Stimulated activated naive CD4-positive, alpha-beta T cell (primary cell): ENCODE measurements at regions not wholly inside any gene's neighbourhood (a gene's known extent, or its start where the extent isn't known, plus 50 kb on each side); places are given as distances from the start of the nearest gene placed in this dataset.
"Not testable (repeated sequence)": the region's sequence is repeated elsewhere in the genome, so short reads cannot be mapped to it uniquely, and the experiment has no call there.

ENCODE experiments used
- DNase-seq, 6 experiments: peaks; one replicate each; lab custom pipeline; 2025; lab: John Stamatoyannopoulos, UW

GRCh38 chr3:167106456-167106855, 273.6 kb downstream of the ZBBX start:
- no peak for DNase-seq

GRCh38 chr3:167102071-167102470, 278.0 kb downstream of the ZBBX start:
- DNase-seq = no peak

GRCh38 chr3:167100651-167101050, 279.4 kb downstream of the ZBBX start:
- DNase-seq = no peak

- DNase-seq = no peak
These were observed 279.9 kb downstream of the ZBBX start for GRCh38 chr3:167100200-167100599.

- DNase-seq = no peak
These were observed 284.1 kb downstream of the ZBBX start for GRCh38 chr3:167095976-167096375.

GRCh38 chr3:167094632-167095031, 285.5 kb downstream of the ZBBX start:
- no peak for DNase-seq

DNA sequence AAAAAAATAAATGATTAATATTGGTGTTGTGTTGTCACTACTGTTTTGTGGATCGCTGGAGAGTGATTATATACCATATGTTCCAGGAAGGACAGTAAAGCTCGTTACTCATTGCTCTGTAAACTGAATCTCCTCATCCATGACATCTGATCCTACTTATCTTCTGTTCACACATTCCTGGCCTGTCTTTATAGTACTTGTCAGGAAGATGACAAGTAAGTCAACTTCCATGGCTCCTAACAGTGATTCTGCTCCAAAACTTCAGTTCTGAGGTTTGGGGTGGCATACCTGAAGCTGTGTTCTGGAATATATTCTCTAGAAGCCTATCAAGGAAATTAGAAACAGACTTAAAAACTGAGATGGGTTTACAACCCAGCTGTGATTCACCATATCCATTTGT, 288.9 kb downstream of the ZBBX start:
- DNase-seq = no peak

DNA sequence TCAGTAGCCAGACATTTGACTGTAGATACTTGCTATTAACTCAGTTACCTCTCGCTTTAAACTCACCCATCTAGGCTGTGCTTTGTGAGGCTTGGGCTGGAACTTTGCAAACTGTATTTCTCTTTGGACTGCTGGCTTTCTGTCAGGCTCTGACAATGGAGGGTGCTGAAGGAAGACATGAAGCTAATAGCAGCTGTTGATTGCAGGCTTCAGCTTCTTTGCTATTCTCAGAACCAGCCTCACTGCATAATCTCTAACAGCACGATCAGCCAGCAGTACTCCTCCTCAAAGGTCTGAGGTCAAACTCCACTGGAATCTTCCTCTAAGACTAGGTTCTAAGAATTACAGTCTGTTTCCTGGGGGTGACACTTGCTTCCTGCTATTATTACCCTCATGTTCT, 295.6 kb downstream of the ZBBX start:
- DNase-seq = no peak

GRCh38 chr3:167078070-167078622, 302.0 kb downstream of the ZBBX start:
- no peak for DNase-seq

DNA sequence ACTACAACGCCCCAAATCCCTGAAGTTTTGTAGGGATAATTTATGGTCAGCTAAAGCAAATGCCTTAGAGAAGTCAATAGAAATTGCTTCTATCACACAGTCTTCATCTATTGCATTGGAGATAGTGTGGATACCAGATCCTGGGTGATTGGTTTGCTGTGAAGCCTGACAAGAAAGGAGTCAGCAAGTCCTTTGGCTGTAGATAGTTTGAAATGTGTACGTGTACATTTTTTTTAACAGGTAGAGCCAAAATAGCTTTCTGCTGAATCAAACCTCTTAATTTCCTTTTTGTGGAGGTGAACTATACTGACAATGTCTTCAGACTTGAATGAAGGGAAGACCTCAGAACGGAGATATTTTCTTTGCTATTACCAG, 312.3 kb downstream of the ZBBX start:
- no peak for DNase-seq

- no peak for DNase-seq
These were observed 312.9 kb downstream of the ZBBX start for GRCh38 chr3:167066977-167067786.

- no peak for DNase-seq
These were observed 322.5 kb downstream of the ZBBX start for GRCh38 chr3:167057581-167057980.

GRCh38 chr3:167054926-167055325, 325.2 kb downstream of the ZBBX start:
- DNase-seq = no peak

- no peak for DNase-seq
These were observed 328.7 kb downstream of the ZBBX start for GRCh38 chr3:167051421-167051820.

- no peak for DNase-seq
These were observed 346.2 kb downstream of the ZBBX start for GRCh38 chr3:167033866-167034265.

DNA sequence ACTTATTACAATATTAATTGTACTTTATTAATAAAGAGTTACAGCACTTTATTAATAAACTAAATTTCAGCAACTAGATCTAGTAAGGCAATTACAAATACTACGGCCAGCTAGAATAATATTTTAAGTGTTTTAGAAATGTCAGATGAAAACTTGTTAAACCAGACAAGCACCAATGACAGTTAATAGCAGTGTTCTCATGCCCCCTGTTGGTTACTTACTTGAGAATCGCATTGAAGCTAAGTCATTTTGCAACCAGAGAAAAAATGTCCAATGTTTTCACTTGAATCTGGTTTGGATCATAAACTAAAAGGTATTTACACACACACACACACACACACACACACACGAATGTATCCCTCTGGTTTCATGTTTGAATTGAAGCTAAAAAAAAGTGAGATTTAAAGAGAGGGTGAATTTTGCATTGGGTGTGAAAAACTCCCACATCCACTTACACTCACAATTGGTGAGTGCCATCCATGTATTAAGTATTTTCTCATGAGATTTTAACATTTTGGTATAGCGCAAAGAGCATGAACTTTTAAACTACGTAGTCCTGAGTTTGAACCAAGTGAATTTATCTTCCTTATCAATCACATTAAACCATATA, 347.7 kb downstream of the ZBBX start:
- DNase-seq = no peak

GRCh38 chr3:167031364-167032049, 348.6 kb downstream of the ZBBX start:
- no peak for DNase-seq

GRCh38 chr3:167030082-167030725, 349.9 kb downstream of the ZBBX start:
- DNase-seq = no peak

DNA sequence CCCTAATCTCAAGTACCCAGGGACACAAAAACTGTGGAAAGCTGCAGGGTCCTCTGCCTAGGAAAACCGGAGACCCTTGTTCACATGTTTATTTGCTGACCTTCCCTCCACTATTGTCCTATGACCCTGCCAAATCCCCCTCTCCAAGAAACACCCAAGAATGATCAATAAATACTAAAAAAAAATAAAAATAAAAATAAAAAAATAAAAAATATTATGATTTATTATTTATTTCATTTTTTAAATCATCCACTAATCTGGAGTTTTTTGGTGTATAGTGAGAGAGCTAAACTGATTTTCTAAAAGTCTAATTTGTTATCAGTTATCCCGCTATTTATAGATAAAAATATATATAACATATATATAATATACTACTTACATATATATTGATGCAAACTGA, 360.6 kb downstream of the ZBBX start:
- DNase-seq = not testable (repeated sequence)

DNA sequence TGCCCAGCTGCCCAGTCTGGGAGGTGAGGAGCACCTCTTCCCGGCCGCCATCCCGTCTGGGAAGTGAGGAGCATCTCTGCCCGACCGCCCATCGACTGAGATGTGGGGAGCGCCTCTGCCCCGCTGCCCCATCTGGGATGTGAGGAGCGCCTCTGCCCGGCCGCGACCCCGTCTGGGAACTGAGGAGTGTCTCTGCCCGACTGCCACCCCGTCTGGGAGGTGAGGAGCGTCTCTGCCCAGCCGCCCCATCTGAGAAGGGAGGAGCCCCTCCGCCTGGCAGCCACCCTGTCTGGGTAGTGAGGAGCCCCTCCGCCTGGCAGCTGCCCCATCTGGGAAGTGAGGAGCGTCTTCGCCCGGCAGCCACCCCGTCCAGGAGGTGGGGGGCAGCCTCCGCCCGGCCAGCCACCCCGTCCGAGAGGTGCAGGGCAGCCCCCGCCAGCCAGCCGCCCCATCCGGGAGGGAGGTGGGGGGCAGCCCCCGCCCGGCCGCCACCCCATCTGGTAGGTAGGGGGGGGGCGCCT, 361.4 kb downstream of the ZBBX start:
- not testable (repeated sequence) for DNase-seq

DNA sequence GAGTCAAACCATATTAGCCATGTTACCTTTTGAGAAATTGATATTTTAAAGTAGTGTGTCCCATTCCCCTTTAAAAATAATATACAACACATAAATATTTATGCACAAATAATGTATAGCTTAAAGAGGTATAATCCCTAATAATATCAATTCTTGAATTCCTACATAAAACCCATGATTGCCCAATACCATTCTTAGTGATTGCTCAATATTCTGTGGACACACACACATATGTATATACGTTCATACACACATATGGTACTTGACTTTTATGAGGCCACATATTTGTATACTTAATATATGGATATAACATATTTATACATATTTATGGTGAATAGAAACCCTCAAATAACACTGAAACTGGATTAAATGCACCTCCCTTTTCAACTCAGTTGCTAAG, 367.4 kb downstream of the ZBBX start:
- DNase-seq = no peak

DNA sequence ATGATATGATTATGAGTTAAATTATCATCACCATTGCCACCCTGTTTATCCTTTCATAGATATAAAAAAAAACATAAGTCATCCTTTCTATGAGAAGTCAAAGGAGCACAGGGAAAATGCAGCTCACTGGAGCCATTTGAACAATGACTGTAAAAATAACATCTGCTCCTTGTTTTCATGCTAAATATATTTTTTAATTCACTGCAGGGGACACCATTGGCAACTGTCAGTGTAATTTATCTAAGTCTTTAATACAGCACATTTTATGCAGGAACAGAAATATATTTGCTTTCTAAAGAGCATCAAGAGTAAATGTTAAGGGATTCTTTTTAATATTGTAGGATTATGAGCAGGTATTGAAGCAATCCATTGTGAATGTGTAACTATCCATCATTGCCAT, 371.3 kb downstream of the ZBBX start:
- DNase-seq = no peak
